ENCODE measurements at regions not wholly inside any gene's neighbourhood (a gene's known extent, or its start where the extent isn't known, plus 50 kb on each side); places are given as distances from the start of the nearest gene placed in this dataset.

- H3K4me2 ChIP-seq = no peak overlapping the region
- CTCF ChIA-PET = interaction anchor here (0.6 to 1.0 kb wide), 3 partner anchors 9 to 982 kb away, joined by 3 to 4 read pairs (median 3); no protein-coding TSS in a partner anchor
- no peak overlapping the region for H3K27ac ChIP-seq
- H3K9me3 ChIP-seq = no peaks in the 10 kb centered on the region
- DNase-seq (ENCODE audit: low read depth in 1 of 2, low spot score in 1 of 2) (no peak), ATAC-seq (no peak), FAIRE-seq (no peak)
- no peaks in the 10 kb centered on the region for H3K4me1 ChIP-seq
- H3K4me3 ChIP-seq = no peak overlapping the region
- POLR2A ChIA-PET = no interaction called here
- TF ChIP-seq RCOR1 (IDR thresholded peaks at IDR 0.05; ENCODE audit: low read depth, low read length) (no peak), HOXA7 (CRISPR knock-in tag; IDR thresholded peaks at IDR 0.05) (no peak), MYC (IDR thresholded peaks at IDR 0.05; ENCODE audit: borderline replicate concordance, low read length) (no peak), RFX5 (IDR thresholded peaks at IDR 0.05) (no peak), CBX8 (IDR thresholded peaks at IDR 0.05) (no peak), EHF (CRISPR knock-in tag; IDR thresholded peaks at IDR 0.05) (no peak)
Measured at GRCh38 chr9:19967888-19968459, 179.1 kb upstream of the SLC24A2 start.

- ChIA-PET POLR2A (no interaction called here), CTCF (interaction anchor here (0.8 kb wide), 1 partner anchor 9 kb away, joined by 3 read pairs; no protein-coding TSS in a partner anchor)
- Histone ChIP-seq H3K9me3 (no peaks in the 10 kb centered on the region), H3K4me3 (no peak overlapping the region), H3K27ac (no peak overlapping the region), H3K4me1 (no peaks in the 10 kb centered on the region), H3K4me2 (no peak overlapping the region)
- WGBS (ENCODE audit: missing lambda C conversion rate) = 20% methylated on average over 1 of the region's 1 CpG
- FAIRE-seq = no peak
- DNase-seq (ENCODE audit: low read depth in 1 of 2, low spot score in 1 of 2) = no peak
- TF ChIP-seq PHF8 (IDR thresholded peaks at IDR 0.05; ENCODE audit: borderline replicate concordance, low read depth) (no peak), ZNF302 (CRISPR knock-in tag; IDR thresholded peaks at IDR 0.05) (no peak), SREBF2 (IDR thresholded peaks at IDR 0.05) (no peak), E2F6 (IDR thresholded peaks at IDR 0.05; ENCODE audit: borderline replicate concordance, low read depth) (no peak), REST (IDR thresholded peaks at IDR 0.05) (no peak), NPAS2 (CRISPR knock-in tag; IDR thresholded peaks at IDR 0.05; ENCODE audit: borderline replicate concordance) (no peak)
- ATAC-seq = no peak
Measured at GRCh38 chr9:19967216-19967887, 178.5 kb upstream of the SLC24A2 start.

- ChIA-PET CTCF (no interaction called here), POLR2A (no interaction called here)
- H3K4me2 ChIP-seq = no peak overlapping the region
- no peak for DNase-seq (ENCODE audit: low read depth in 1 of 2, low spot score in 1 of 2)
- TF ChIP-seq SREBF2 (IDR thresholded peaks at IDR 0.05) (no peak), CHD2 (IDR thresholded peaks at IDR 0.05; ENCODE audit: low read length, partially characterized antibody) (no peak), RARB (CRISPR knock-in tag; IDR thresholded peaks at IDR 0.05) (no peak), FOSL2 (IDR thresholded peaks at IDR 0.05) (no peak), FOSL2 (CRISPR knock-in tag; IDR thresholded peaks at IDR 0.05) (no peak), RNF2 (IDR thresholded peaks at IDR 0.05; ENCODE audit: borderline replicate concordance, low read depth) (no peak), BHLHE40 (IDR thresholded peaks at IDR 0.05; ENCODE audit: low read depth, low read length) (no peak), HDAC2 (IDR thresholded peaks at IDR 0.05) (no peak), POLR2A (IDR thresholded peaks at IDR 0.05; ENCODE audit: low read length) (no peak), ESRRA (IDR thresholded peaks at IDR 0.05; ENCODE audit: borderline replicate concordance, low read length) (no peak), MAX (IDR thresholded peaks at IDR 0.05) (no peak), MYC (IDR thresholded peaks at IDR 0.05; ENCODE audit: borderline replicate concordance, low read length) (no peak), ZFP36 (IDR thresholded peaks at IDR 0.05; ENCODE audit: borderline replicate concordance, partially characterized antibody) (no peak), EHF (CRISPR knock-in tag; IDR thresholded peaks at IDR 0.05) (no peak), JUNB (IDR thresholded peaks at IDR 0.05) (no peak), CHD4 (IDR thresholded peaks at IDR 0.05; ENCODE audit: borderline replicate concordance) (no peak), ZNF302 (CRISPR knock-in tag; IDR thresholded peaks at IDR 0.05) (no peak)
- no peak for FAIRE-seq
- H3K4me1 ChIP-seq = no peaks in the 10 kb centered on the region
- ATAC-seq = no peak
- H3K9me3 ChIP-seq = no peaks in the 10 kb centered on the region
- H3K4me3 ChIP-seq = no peak overlapping the region
- WGBS (ENCODE audit: missing lambda C conversion rate) = 54% methylated on average over 4 of the region's 4 CpGs
- H3K27ac ChIP-seq = no peak overlapping the region
Measured at GRCh38 chr9:19965336-19965735, 176.5 kb upstream of the SLC24A2 start.
